Neuronal stem cell (in vitro differentiated cells): ENCODE measurements at regions not wholly inside any gene's neighbourhood (a gene's known extent, or its start where the extent isn't known, plus 50 kb on each side); places are given as distances from the start of the nearest gene placed in this dataset.
"Not testable (repeated sequence)": the region's sequence is repeated elsewhere in the genome, so short reads cannot be mapped to it uniquely, and the experiment has no call there.

Experiments used
- DNase-seq: peaks from one replicate; pipeline ENCODE4 v3.0.0-alpha.2; 2013; ENCODE audit warnings: low spot score
- H2AFZ ChIP-seq: one replicate; pipeline ENCODE4 v1.6.1; 2013; ENCODE audit warnings: mild to moderate bottlenecking, low read length, inconsistent platforms
- H2AK5ac ChIP-seq: 2 replicates; pipeline ENCODE4 v1.6.1; 2013; ENCODE audit warnings: low read depth, mild to moderate bottlenecking, inconsistent platforms, low read length, moderate library complexity, mixed read lengths
- H2BK120ac ChIP-seq: 2 replicates; pipeline ENCODE4 v1.6.1; 2013; ENCODE audit warnings: low read depth, mild to moderate bottlenecking, inconsistent platforms, low read length, moderate library complexity, mixed read lengths
- H2BK12ac ChIP-seq: one replicate; pipeline ENCODE4 v1.6.1; 2013; ENCODE audit warnings: low read length, inconsistent platforms
- H2BK15ac ChIP-seq: 2 replicates; pipeline ENCODE4 v1.6.1; 2013; ENCODE audit warnings: mild to moderate bottlenecking, low read length, inconsistent platforms, mixed read lengths
- H2BK5ac ChIP-seq: one replicate; pipeline ENCODE4 v1.6.1; 2013; ENCODE audit warnings: inconsistent platforms, mild to moderate bottlenecking, low read length, moderate library complexity
- H3K14ac ChIP-seq: one replicate; pipeline ENCODE4 v1.6.1; 2013; ENCODE audit warnings: low read length, inconsistent platforms
- H3K18ac ChIP-seq: 2 replicates; pipeline ENCODE4 v1.6.1; 2013; ENCODE audit warnings: low read length, inconsistent platforms
- H3K23ac ChIP-seq: 2 replicates; pipeline ENCODE4 v1.6.1; 2013; ENCODE audit warnings: low read depth, mild to moderate bottlenecking, mixed read lengths, low read length, inconsistent platforms; ENCODE audit not compliant: poor library complexity
- H3K27ac ChIP-seq: replicated peaks from 3 replicates; pipeline ENCODE4 v1.5.1; 2013; ENCODE audit warnings: low read length, inconsistent platforms
- H3K27me3 ChIP-seq, 3 experiments: 2 replicates each; pipeline ENCODE4 v1.6.1; 2013; ENCODE audit warnings: low read length in 3 of 3, mild to moderate bottlenecking in 2 of 3, inconsistent platforms in 1 of 3, low read depth in 1 of 3, mixed read lengths in 1 of 3, moderate library complexity in 1 of 3; ENCODE audit not compliant: control insufficient read depth in 3 of 3, insufficient read depth in 3 of 3
- H3K36me3 ChIP-seq, 2 donors: replicated peaks in 1 of 2; 2 replicates each; pipeline ENCODE4 v1.6.1; 2013; ENCODE audit warnings: low read length in 2 of 2; ENCODE audit not compliant: control insufficient read depth in 2 of 2, insufficient read depth in 2 of 2
- H3K4ac ChIP-seq: 2 replicates; pipeline ENCODE4 v1.6.1; 2013; ENCODE audit warnings: inconsistent platforms, mild to moderate bottlenecking, low read length, moderate library complexity
- H3K4me1 ChIP-seq, 2 donors: 1 replicate in 1 of 2; 2 replicates in 1 of 2; pipeline ENCODE4 v1.6.1; 2013; ENCODE audit warnings: low read length in 2 of 2, low read depth in 1 of 2; ENCODE audit not compliant: control insufficient read depth in 2 of 2, insufficient read depth in 1 of 2
- H3K4me2 ChIP-seq: one replicate; pipeline ENCODE4 v1.6.1; 2013; ENCODE audit warnings: mild to moderate bottlenecking, low read length, inconsistent platforms; ENCODE audit not compliant: insufficient read depth, poor library complexity, severe bottlenecking
- H3K4me3 ChIP-seq, 2 donors: 2 replicates each; pipeline ENCODE4 v1.5.1; 2013; ENCODE audit warnings: low read length in 2 of 2, mild to moderate bottlenecking in 2 of 2, inconsistent platforms in 1 of 2, moderate library complexity in 1 of 2
- H3K79me1 ChIP-seq: one replicate; pipeline ENCODE4 v1.6.1; 2013; ENCODE audit warnings: low read depth, mild to moderate bottlenecking, inconsistent platforms, low read length, moderate library complexity
- H3K9ac ChIP-seq: one replicate; pipeline ENCODE4 v1.6.1; 2013; ENCODE audit warnings: mild to moderate bottlenecking, low read depth, low read length, inconsistent platforms; ENCODE audit not compliant: poor library complexity
- H3K9me3 ChIP-seq, 2 donors: replicated peaks in 1 of 2; 2 replicates each; pipeline versions ENCODE3 to v1.6.1; 2013; ENCODE audit warnings: low read length in 2 of 2, mild to moderate bottlenecking in 2 of 2, inconsistent platforms in 1 of 2, low read depth in 1 of 2, mixed read lengths in 1 of 2, moderate library complexity in 1 of 2; ENCODE audit not compliant: control insufficient read depth in 2 of 2, insufficient read depth in 1 of 2
- H4K8ac ChIP-seq: one replicate; pipeline ENCODE4 v1.6.1; 2013; ENCODE audit warnings: low read depth, mild to moderate bottlenecking, inconsistent platforms, low read length, moderate library complexity
- H4K91ac ChIP-seq: one replicate; pipeline ENCODE4 v1.6.1; 2013; ENCODE audit warnings: low read length, low read depth, mild to moderate bottlenecking, inconsistent platforms; ENCODE audit not compliant: poor library complexity
- WGBS, 2 donors: extraction: QIAGEN DNeasy Blood & Tissue Kit; methylation state at CpG; one replicate each; pipeline ENCODE4 v1.1.7; 2013; ENCODE audit warnings: missing lambda C conversion rate in 2 of 2, mixed read lengths in 1 of 2; ENCODE audit not compliant: insufficient read length in 2 of 2, insufficient replicate concordance in 1 of 2; ENCODE audit errors: extremely low coverage in 2 of 2; 5-methylcytosine and 5-hydroxymethylcytosine counted together

GRCh38 chr2:154507186-154507585 lies 191.3 kb upstream of the KCNJ3 start:
- Histone ChIP-seq H2BK5ac (no peak overlapping the region), H4K8ac (no peak overlapping the region), H3K36me3 (no peaks in the 10 kb centered on the region), H2AK5ac (no peak overlapping the region), H3K79me1 (no peaks in the 10 kb centered on the region), H3K4ac (no peak overlapping the region), H4K91ac (no peak overlapping the region), H2BK15ac (no peak overlapping the region), H2BK120ac (no peak overlapping the region), H3K18ac (no peak overlapping the region), H3K23ac (no peak overlapping the region), H2AFZ (no peak overlapping the region), H3K14ac (no peak overlapping the region), H3K9ac (no peak overlapping the region), H3K4me2 (no peak overlapping the region), H3K4me1 (no peaks in the 10 kb centered on the region), H3K27me3 (no peaks in the 10 kb centered on the region), H3K9me3 (no peaks in the 10 kb centered on the region), H2BK12ac (no peak overlapping the region), H3K27ac (no peak overlapping the region), H3K4me3 (no peak overlapping the region)
- no CpG with 5 or more reads among the region's 2 CpGs for WGBS, 2 donors
- no peak for DNase-seq

- H2BK120ac ChIP-seq, result no peak overlapping the region
- no peak overlapping the region for H3K9ac ChIP-seq
- H3K14ac ChIP-seq, result no peak overlapping the region
- no peaks in the 10 kb centered on the region for H3K27me3 ChIP-seq
- H2BK5ac ChIP-seq, result no peak overlapping the region
- H3K36me3 ChIP-seq, result no peaks in the 10 kb centered on the region
- H3K4me2 ChIP-seq, result no peak overlapping the region
- H2BK15ac ChIP-seq, result no peak overlapping the region
- WGBS, 2 donors, result no CpG with 5 or more reads among the region's 1 CpG
- H2AK5ac ChIP-seq, result no peak overlapping the region
- no peak overlapping the region for H3K4ac ChIP-seq
- no peak overlapping the region for H3K27ac ChIP-seq
- no peaks in the 10 kb centered on the region for H3K9me3 ChIP-seq
- H3K4me3 ChIP-seq, result no peak overlapping the region
- no peak overlapping the region for H4K91ac ChIP-seq
- H2BK12ac ChIP-seq, result no peak overlapping the region
- no peak overlapping the region for H2AFZ ChIP-seq
- no peaks in the 10 kb centered on the region for H3K79me1 ChIP-seq
- no peak overlapping the region for H4K8ac ChIP-seq
- no peaks in the 10 kb centered on the region for H3K4me1 ChIP-seq
- no peak overlapping the region for H3K23ac ChIP-seq
- no peak for DNase-seq
- no peak overlapping the region for H3K18ac ChIP-seq
Measured at GRCh38 chr2:154518872-154519271, 179.6 kb upstream of the KCNJ3 start.

GRCh38 chr2:154520951-154521350 lies 177.5 kb upstream of the KCNJ3 start:
- H2BK5ac ChIP-seq, H2BK120ac ChIP-seq, H3K4me2 ChIP-seq, H3K9me3 ChIP-seq, H4K91ac ChIP-seq, H4K8ac ChIP-seq, H3K18ac ChIP-seq, DNase-seq, H2BK15ac ChIP-seq, H3K27me3 ChIP-seq, H2AFZ ChIP-seq, H3K23ac ChIP-seq, H2AK5ac ChIP-seq, H3K9ac ChIP-seq, H3K79me1 ChIP-seq, H3K4me3 ChIP-seq, H3K4ac ChIP-seq, H3K14ac ChIP-seq, H2BK12ac ChIP-seq, H3K4me1 ChIP-seq, H3K36me3 ChIP-seq, H3K27ac ChIP-seq: not testable (repeated sequence)
- WGBS, 2 donors, result no CpG with 5 or more reads among the region's 4 CpGs

DNA sequence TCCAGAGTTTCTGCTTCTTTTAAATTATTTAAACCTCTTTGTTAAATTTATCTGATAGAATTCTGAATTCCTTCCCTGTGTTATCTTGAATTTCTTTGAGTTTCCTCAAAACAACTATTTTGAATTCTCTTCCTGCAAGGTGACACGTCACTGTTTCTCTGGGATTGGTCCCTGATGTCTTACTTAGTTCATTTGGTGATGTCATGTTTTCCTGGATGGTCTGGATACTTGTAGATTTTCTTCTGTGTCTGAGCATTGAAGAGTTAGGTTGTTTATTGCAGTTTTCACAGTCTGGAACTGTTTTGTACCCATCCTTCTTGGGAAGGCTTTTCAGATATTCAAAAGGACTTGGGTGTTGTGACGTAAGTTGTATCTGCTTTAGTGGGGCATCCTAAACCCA lies 172.3 kb upstream of the KCNJ3 start:
- no peak for DNase-seq
- H3K18ac ChIP-seq, result no peak overlapping the region
- no peak overlapping the region for H3K9ac ChIP-seq
- H3K79me1 ChIP-seq, result no peaks in the 10 kb centered on the region
- no peaks in the 10 kb centered on the region for H3K36me3 ChIP-seq
- no peak overlapping the region for H2BK120ac ChIP-seq
- H3K9me3 ChIP-seq, result no peaks in the 10 kb centered on the region
- no peak overlapping the region for H2BK15ac ChIP-seq
- no peak overlapping the region for H2BK5ac ChIP-seq
- H3K27me3 ChIP-seq, result peaks cover 0 to 2% (median 0%) of the 10 kb centered on the region in 3 experiments
- H3K4me3 ChIP-seq, result no peak overlapping the region
- no peak overlapping the region for H2AFZ ChIP-seq
- H3K27ac ChIP-seq, result no peak overlapping the region
- no CpG with 5 or more reads among the region's 2 CpGs for WGBS, 2 donors
- no peak overlapping the region for H3K4ac ChIP-seq
- no peak overlapping the region for H3K14ac ChIP-seq
- no peak overlapping the region for H2AK5ac ChIP-seq
- H2BK12ac ChIP-seq, result no peak overlapping the region
- H4K8ac ChIP-seq, result no peak overlapping the region
- H3K4me1 ChIP-seq, result no peaks in the 10 kb centered on the region
- no peak overlapping the region for H4K91ac ChIP-seq
- no peak overlapping the region for H3K4me2 ChIP-seq
- no peak overlapping the region for H3K23ac ChIP-seq
